Gastroesophageal sphincter (tissue), 4 donors: ENCODE measurements at regions not wholly inside any gene's neighbourhood (a gene's known extent, or its start where the extent isn't known, plus 50 kb on each side); places are given as distances from the start of the nearest gene placed in this dataset.

Experiments used
- ATAC-seq: fragments of 150-250 bp; one replicate; pipeline ENCODE4 v1.9.1; 2016; ENCODE audit warnings: mild to moderate bottlenecking, moderate library complexity
- H3K27ac ChIP-seq, 4 donors: fragments of 200-600 bp; sonication (generic) in 3 of 4; 1 replicate in 3 of 4; 2 replicates in 1 of 4; pipeline ENCODE4 v1.5.1; 2016 to 2019
- H3K27me3 ChIP-seq: fragments of 200-600 bp; sonication (generic); one replicate; pipeline ENCODE4 v1.5.1; 2019
- H3K36me3 ChIP-seq, 2 donors: fragments of 200-600 bp; sonication (generic); one replicate each; pipeline ENCODE4 v1.5.1; 2019; ENCODE audit warnings: control low read depth in 1 of 2
- H3K4me1 ChIP-seq, 3 donors: fragments of 200-600 bp; sonication (generic); 1 replicate in 2 of 3; 2 replicates in 1 of 3; pipeline ENCODE4 v1.5.1; 2016 to 2019; ENCODE audit warnings: control low read depth in 2 of 3
- H3K4me3 ChIP-seq, 2 donors: fragments of 200-600 bp; sonication (generic); one replicate each; pipeline ENCODE4 v1.5.1; 2019; ENCODE audit warnings: mild to moderate bottlenecking in 1 of 2, moderate library complexity in 1 of 2
- H3K9me3 ChIP-seq, 3 donors: fragments of 200-600 bp; sonication (generic); one replicate each; pipeline ENCODE4 v1.5.1; 2017 to 2019; ENCODE audit warnings: control low read depth in 2 of 3
- EP300 ChIP-seq: sonication (generic); formaldehyde crosslinking; IDR thresholded peaks from one replicate; pipeline ENCODE4 v1.6.1; 2017; ENCODE audit warnings: antibody characterized with exemption, mild to moderate bottlenecking
- POLR2A ChIP-seq, 2 donors: fragments of 450-650 bp; IDR thresholded peaks; one replicate each; pipeline ENCODE4 v1.6.1; 2017; ENCODE audit warnings: antibody characterized with exemption in 2 of 2, mild to moderate bottlenecking in 2 of 2, moderate library complexity in 1 of 2
- POLR2AphosphoS5 ChIP-seq: sonication (generic); formaldehyde crosslinking; IDR thresholded peaks from one replicate; pipeline ENCODE4 v1.6.1; 2017; ENCODE audit warnings: antibody characterized with exemption
- WGBS, 2 donors: methylation state at CpG; one replicate each; pipeline ENCODE4 v1.1.5; 2018; ENCODE audit warnings: low coverage in 1 of 2; 5-methylcytosine and 5-hydroxymethylcytosine counted together
- TF ChIP-seq, protein P1 (sequence below), 4 experiments: fragments of 200-600 bp in 2 of 4; fragments of 450-650 bp in 2 of 4; sonication (generic) in 1 of 4; IDR thresholded peaks; one replicate each; pipeline ENCODE4 v1.5.1; 2017 to 2019; ENCODE audit warnings: antibody characterized with exemption in 4 of 4, mild to moderate bottlenecking in 2 of 4, moderate library complexity in 2 of 4

- H3K9me3 ChIP-seq: no peaks in the 10 kb centered on the region
- no peak for TF ChIP-seq EP300
- no peak for TF ChIP-seq POLR2AphosphoS5
- no peak for ATAC-seq
Measured at GRCh38 chr12:115716551-115716950, 560.9 kb downstream of the MED13L start.

DNA sequence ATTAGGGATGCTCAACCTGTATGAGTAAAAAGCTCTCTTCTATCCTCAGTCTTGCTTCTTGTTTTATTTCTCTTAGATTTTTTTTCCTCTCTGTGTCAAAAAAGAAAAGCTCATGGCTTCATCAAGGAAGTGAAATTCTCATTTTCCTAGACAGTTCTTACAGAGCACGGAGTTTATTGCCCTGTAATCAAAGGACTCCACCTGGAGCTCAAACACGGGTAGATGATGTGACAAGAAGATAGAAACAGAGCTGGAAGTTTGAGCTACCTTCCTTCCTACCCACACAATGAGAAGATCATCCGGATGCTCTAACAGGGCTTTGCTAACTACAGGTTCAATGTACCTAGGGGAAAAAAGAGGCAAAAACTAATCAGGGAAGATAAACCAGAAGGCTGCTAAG is 564.8 kb downstream of the MED13L start:
- Histone ChIP-seq H3K27ac (no peak overlapping the region), H3K36me3 (no peaks in the 10 kb centered on the region), H3K4me3 (no peak overlapping the region), H3K9me3 (no peaks in the 10 kb centered on the region), H3K27me3 (peaks cover 23% of the 10 kb centered on the region), H3K4me1 (peaks cover 0 to 16% (median 4%) of the 10 kb centered on the region in 3 donors)
- WGBS, 2 donors: 0 to 51% methylated on average over 1 to 3 of the region's 3 CpGs
- no peak for TF ChIP-seq EP300
- TF ChIP-seq, protein P1, sequence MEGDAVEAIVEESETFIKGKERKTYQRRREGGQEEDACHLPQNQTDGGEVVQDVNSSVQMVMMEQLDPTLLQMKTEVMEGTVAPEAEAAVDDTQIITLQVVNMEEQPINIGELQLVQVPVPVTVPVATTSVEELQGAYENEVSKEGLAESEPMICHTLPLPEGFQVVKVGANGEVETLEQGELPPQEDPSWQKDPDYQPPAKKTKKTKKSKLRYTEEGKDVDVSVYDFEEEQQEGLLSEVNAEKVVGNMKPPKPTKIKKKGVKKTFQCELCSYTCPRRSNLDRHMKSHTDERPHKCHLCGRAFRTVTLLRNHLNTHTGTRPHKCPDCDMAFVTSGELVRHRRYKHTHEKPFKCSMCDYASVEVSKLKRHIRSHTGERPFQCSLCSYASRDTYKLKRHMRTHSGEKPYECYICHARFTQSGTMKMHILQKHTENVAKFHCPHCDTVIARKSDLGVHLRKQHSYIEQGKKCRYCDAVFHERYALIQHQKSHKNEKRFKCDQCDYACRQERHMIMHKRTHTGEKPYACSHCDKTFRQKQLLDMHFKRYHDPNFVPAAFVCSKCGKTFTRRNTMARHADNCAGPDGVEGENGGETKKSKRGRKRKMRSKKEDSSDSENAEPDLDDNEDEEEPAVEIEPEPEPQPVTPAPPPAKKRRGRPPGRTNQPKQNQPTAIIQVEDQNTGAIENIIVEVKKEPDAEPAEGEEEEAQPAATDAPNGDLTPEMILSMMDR (IDR thresholded peaks at IDR 0.05): no peak
- no peak for TF ChIP-seq POLR2AphosphoS5
- TF ChIP-seq POLR2A (IDR thresholded peaks at IDR 0.05): no peak
- ATAC-seq: no peak

More at GRCh38 chr12:115716551-115716950, 560.9 kb downstream of the MED13L start:
- H3K4me1 ChIP-seq: no peaks in the 10 kb centered on the region
- WGBS, 2 donors: 87 to 100% methylated on average over 1 to 4 of the region's 4 CpGs
- H3K27ac ChIP-seq: no peak overlapping the region
- no peaks in the 10 kb centered on the region for H3K36me3 ChIP-seq
- peaks cover 23% of the 10 kb centered on the region for H3K27me3 ChIP-seq
- H3K4me3 ChIP-seq: no peak overlapping the region

DNA sequence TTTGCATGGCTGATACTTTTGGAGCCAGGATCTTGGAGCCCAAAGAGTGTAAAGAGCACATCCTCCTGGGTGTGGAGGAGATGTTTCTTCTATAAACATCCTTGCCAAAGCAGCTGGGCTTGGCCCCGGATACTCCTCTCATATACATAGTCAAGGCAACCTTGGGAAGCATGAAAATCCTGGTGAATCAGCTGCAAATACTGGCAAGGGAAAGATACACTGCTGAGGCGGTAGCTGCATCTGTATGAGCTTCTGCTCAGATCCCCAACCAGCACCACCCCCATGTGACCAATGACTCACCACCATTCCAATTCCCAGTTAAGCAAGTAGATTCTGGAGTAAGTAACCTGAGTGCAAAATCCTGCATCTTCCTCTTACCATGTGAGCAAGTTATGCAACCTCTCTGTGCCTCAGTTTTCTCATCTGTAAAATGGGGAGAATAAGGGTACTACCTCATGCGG is 567.4 kb downstream of the MED13L start:
- peaks cover 5% of the 10 kb centered on the region for H3K27me3 ChIP-seq
- no peak for TF ChIP-seq EP300
- TF ChIP-seq, protein P1 (IDR thresholded peaks at IDR 0.05): no peak
- no peak for TF ChIP-seq POLR2AphosphoS5
- TF ChIP-seq POLR2A (IDR thresholded peaks at IDR 0.05): no peak
- H3K4me1 ChIP-seq: peaks cover 0 to 16% (median 4%) of the 10 kb centered on the region in 3 donors
- WGBS, 2 donors: 21 to 60% methylated on average over 2 to 3 of the region's 3 CpGs
- no peak for ATAC-seq
- H3K36me3 ChIP-seq: no peaks in the 10 kb centered on the region
- H3K4me3 ChIP-seq: no peak overlapping the region
- no peaks in the 10 kb centered on the region for H3K9me3 ChIP-seq
- H3K27ac ChIP-seq: no peak overlapping the region

DNA sequence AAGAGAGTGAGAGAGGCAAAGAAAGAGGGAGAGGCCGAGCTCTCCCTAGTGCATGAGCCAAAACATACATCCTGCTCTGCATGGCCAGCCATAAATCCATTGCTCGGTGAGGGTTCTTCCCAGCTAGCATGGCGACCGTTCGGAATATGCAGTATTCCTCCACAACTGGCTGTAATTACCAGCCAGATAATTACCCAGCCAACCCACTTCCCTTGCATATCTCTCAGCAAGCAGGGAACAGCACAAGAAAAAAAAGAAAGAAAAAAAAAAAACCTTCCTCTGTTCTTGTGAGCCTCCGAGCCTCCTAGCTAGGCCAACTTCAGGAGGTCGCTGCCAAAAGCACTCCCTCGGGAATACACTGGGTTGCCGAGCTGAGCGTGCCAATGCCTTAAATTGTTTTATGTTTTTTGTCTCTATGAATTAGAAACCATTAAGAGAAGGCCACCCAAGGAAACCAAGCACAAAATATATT is 567.9 kb downstream of the MED13L start:
- H3K4me1 ChIP-seq: peaks cover 0 to 16% (median 4%) of the 10 kb centered on the region in 3 donors
- H3K27me3 ChIP-seq: peaks cover 5% of the 10 kb centered on the region
- TF ChIP-seq, protein P1 (IDR thresholded peaks at IDR 0.05): no peak
- TF ChIP-seq POLR2AphosphoS5 (no peak), POLR2A (IDR thresholded peaks at IDR 0.05) (no peak), EP300 (no peak)
- no peaks in the 10 kb centered on the region for H3K9me3 ChIP-seq
- no peaks in the 10 kb centered on the region for H3K36me3 ChIP-seq
- no peak overlapping the region for H3K27ac ChIP-seq
- no peak for ATAC-seq
- 24 to 27% methylated on average over 6 to 10 of the region's 10 CpGs for WGBS, 2 donors
- H3K4me3 ChIP-seq: no peak overlapping the region

GRCh38 chr12:115708801-115709200 is 568.7 kb downstream of the MED13L start:
- WGBS, 2 donors: 17% methylated on average over 2 of the region's 2 CpGs; no CpG with 5 or more reads in 1 of the 2 donors
- TF ChIP-seq, protein P1 (IDR thresholded peaks at IDR 0.05): no peak
- no peak for TF ChIP-seq POLR2AphosphoS5
- no peak for TF ChIP-seq EP300
- no peak for TF ChIP-seq POLR2A (IDR thresholded peaks at IDR 0.05)
- peaks cover 5% of the 10 kb centered on the region for H3K27me3 ChIP-seq
- H3K4me3 ChIP-seq: no peak overlapping the region
- H3K9me3 ChIP-seq: no peaks in the 10 kb centered on the region
- peaks cover 0 to 16% (median 4%) of the 10 kb centered on the region in 3 donors for H3K4me1 ChIP-seq
- no peak for ATAC-seq
- no peaks in the 10 kb centered on the region for H3K36me3 ChIP-seq
- H3K27ac ChIP-seq: no peak overlapping the region
